ENCODE measurements at regions not wholly inside any gene's neighbourhood (a gene's known extent, or its start where the extent isn't known, plus 50 kb on each side); places are given as distances from the start of the nearest gene placed in this dataset.
A peak's percentile ranks its signal among the peaks of the same experiment; 100 is the strongest.
"Not testable (repeated sequence)": the region's sequence is repeated elsewhere in the genome, so short reads cannot be mapped to it uniquely, and the experiment has no call there.

- Histone ChIP-seq H3K36me3 (ENCODE audit: control insufficient read depth, insufficient read depth, low read length) (no peaks in the 10 kb centered on the region), H3K27ac (ENCODE audit: low read length) (no peak overlapping the region), H3K4me1 (ENCODE audit: control insufficient read depth, insufficient read depth, low read length) (no peaks in the 10 kb centered on the region), H3K9me3 (replicated peaks; ENCODE audit: control insufficient read depth, low read depth, low read length) (no peaks in the 10 kb centered on the region), H3K4me3 (ENCODE audit: low read length) (no peak overlapping the region), H3K27me3 (ENCODE audit: control insufficient read depth, insufficient read depth, low read length) (peaks cover 9% of the 10 kb centered on the region)
- no peak for DNase-seq
Observed at GRCh38 chrX:98289726-98290125, 1406.0 kb downstream of the RPA4 start.

GRCh38 chrX:98294310-98294709 lies 1410.6 kb downstream of the RPA4 start:
- no peak overlapping the region for H3K27ac ChIP-seq (ENCODE audit: low read length)
- H3K27me3 ChIP-seq (ENCODE audit: control insufficient read depth, insufficient read depth, low read length): peaks cover 10% of the 10 kb centered on the region
- no peaks in the 10 kb centered on the region for H3K36me3 ChIP-seq (ENCODE audit: control insufficient read depth, insufficient read depth, low read length)
- DNase-seq: no peak
- H3K4me3 ChIP-seq (ENCODE audit: low read length): no peak overlapping the region
- no peaks in the 10 kb centered on the region for H3K9me3 ChIP-seq (replicated peaks; ENCODE audit: control insufficient read depth, low read depth, low read length)
- H3K4me1 ChIP-seq (ENCODE audit: control insufficient read depth, insufficient read depth, low read length): no peaks in the 10 kb centered on the region

GRCh38 chrX:98296129-98296528 lies 1412.4 kb downstream of the RPA4 start:
- no peak overlapping the region for H3K27ac ChIP-seq (ENCODE audit: low read length)
- DNase-seq: no peak

GRCh38 chrX:98299785-98300184 lies 1416.1 kb downstream of the RPA4 start:
- Histone ChIP-seq H3K4me3 (ENCODE audit: low read length) (no peak overlapping the region), H3K4me1 (ENCODE audit: control insufficient read depth, insufficient read depth, low read length) (no peaks in the 10 kb centered on the region), H3K36me3 (ENCODE audit: control insufficient read depth, insufficient read depth, low read length) (no peaks in the 10 kb centered on the region), H3K27me3 (ENCODE audit: control insufficient read depth, insufficient read depth, low read length) (peaks cover under 1% of the 10 kb centered on the region), H3K27ac (ENCODE audit: low read length) (no peak overlapping the region), H3K9me3 (replicated peaks; ENCODE audit: control insufficient read depth, low read depth, low read length) (no peaks in the 10 kb centered on the region)
- no peak for DNase-seq

More at GRCh38 chrX:98296129-98296528, 1412.4 kb downstream of the RPA4 start:
- Histone ChIP-seq H3K36me3 (ENCODE audit: control insufficient read depth, insufficient read depth, low read length) (no peaks in the 10 kb centered on the region), H3K27me3 (ENCODE audit: control insufficient read depth, insufficient read depth, low read length) (peaks cover 10% of the 10 kb centered on the region), H3K9me3 (replicated peaks; ENCODE audit: control insufficient read depth, low read depth, low read length) (no peaks in the 10 kb centered on the region), H3K4me1 (ENCODE audit: control insufficient read depth, insufficient read depth, low read length) (no peaks in the 10 kb centered on the region), H3K4me3 (ENCODE audit: low read length) (no peak overlapping the region)
- WGBS (ENCODE audit: insufficient coverage): no CpG with 5 or more reads among the region's 2 CpGs

GRCh38 chrX:98300536-98300935 lies 1416.8 kb downstream of the RPA4 start:
- H3K27ac ChIP-seq (ENCODE audit: low read length); H3K27me3 ChIP-seq (ENCODE audit: control insufficient read depth, insufficient read depth, low read length); H3K4me3 ChIP-seq (ENCODE audit: low read length); H3K4me1 ChIP-seq (ENCODE audit: control insufficient read depth, insufficient read depth, low read length); H3K36me3 ChIP-seq (ENCODE audit: control insufficient read depth, insufficient read depth, low read length); DNase-seq; H3K9me3 ChIP-seq (replicated peaks; ENCODE audit: control insufficient read depth, low read depth, low read length): not testable (repeated sequence)
- 89% methylated on average over 8 of the region's 13 CpGs for WGBS (ENCODE audit: insufficient coverage)

- H3K27ac ChIP-seq (ENCODE audit: low read length): no peak overlapping the region
- no peaks in the 10 kb centered on the region for H3K4me1 ChIP-seq (ENCODE audit: control insufficient read depth, insufficient read depth, low read length)
- DNase-seq: no peak
- H3K27me3 ChIP-seq (ENCODE audit: control insufficient read depth, insufficient read depth, low read length): no peaks in the 10 kb centered on the region
- H3K9me3 ChIP-seq (replicated peaks; ENCODE audit: control insufficient read depth, low read depth, low read length): no peaks in the 10 kb centered on the region
- H3K4me3 ChIP-seq (ENCODE audit: low read length): no peak overlapping the region
- H3K36me3 ChIP-seq (ENCODE audit: control insufficient read depth, insufficient read depth, low read length): no peaks in the 10 kb centered on the region
- no CpG with 5 or more reads among the region's 2 CpGs for WGBS (ENCODE audit: insufficient coverage)
Observed at GRCh38 chrX:98331407-98331806, 1447.7 kb downstream of the RPA4 start.

GRCh38 chrX:98338544-98338943 lies 1454.8 kb downstream of the RPA4 start:
- H3K36me3 ChIP-seq (ENCODE audit: control insufficient read depth, insufficient read depth, low read length): no peaks in the 10 kb centered on the region
- DNase-seq: no peak
- H3K4me3 ChIP-seq (ENCODE audit: low read length): no peak overlapping the region
- H3K9me3 ChIP-seq (replicated peaks; ENCODE audit: control insufficient read depth, low read depth, low read length): peaks cover 4% of the 10 kb centered on the region
- WGBS (ENCODE audit: insufficient coverage): 60% methylated on average over 1 of the region's 2 CpGs
- no peaks in the 10 kb centered on the region for H3K27me3 ChIP-seq (ENCODE audit: control insufficient read depth, insufficient read depth, low read length)
- H3K27ac ChIP-seq (ENCODE audit: low read length): no peak overlapping the region
- no peaks in the 10 kb centered on the region for H3K4me1 ChIP-seq (ENCODE audit: control insufficient read depth, insufficient read depth, low read length)

- no peaks in the 10 kb centered on the region for H3K27me3 ChIP-seq (ENCODE audit: control insufficient read depth, insufficient read depth, low read length)
- no peaks in the 10 kb centered on the region for H3K36me3 ChIP-seq (ENCODE audit: control insufficient read depth, insufficient read depth, low read length)
- DNase-seq: no peak
- peaks cover 2% of the 10 kb centered on the region for H3K9me3 ChIP-seq (replicated peaks; ENCODE audit: control insufficient read depth, low read depth, low read length)
- no peak overlapping the region for H3K4me3 ChIP-seq (ENCODE audit: low read length)
- no peak overlapping the region for H3K27ac ChIP-seq (ENCODE audit: low read length)
- H3K4me1 ChIP-seq (ENCODE audit: control insufficient read depth, insufficient read depth, low read length): no peaks in the 10 kb centered on the region
Observed at GRCh38 chrX:98350940-98351339, 1467.2 kb downstream of the RPA4 start.

GRCh38 chrX:98357146-98357545 lies 1473.4 kb downstream of the RPA4 start:
- no peaks in the 10 kb centered on the region for H3K4me1 ChIP-seq (ENCODE audit: control insufficient read depth, insufficient read depth, low read length)
- no peaks in the 10 kb centered on the region for H3K36me3 ChIP-seq (ENCODE audit: control insufficient read depth, insufficient read depth, low read length)
- no peak overlapping the region for H3K4me3 ChIP-seq (ENCODE audit: low read length)
- DNase-seq: peak; percentile 2
- H3K27ac ChIP-seq (ENCODE audit: low read length): no peak overlapping the region
- peaks cover 4% of the 10 kb centered on the region for H3K9me3 ChIP-seq (replicated peaks; ENCODE audit: control insufficient read depth, low read depth, low read length)
- H3K27me3 ChIP-seq (ENCODE audit: control insufficient read depth, insufficient read depth, low read length): no peaks in the 10 kb centered on the region

- Histone ChIP-seq H3K9me3 (replicated peaks; ENCODE audit: control insufficient read depth, low read depth, low read length) (peaks cover 2% of the 10 kb centered on the region), H3K27me3 (ENCODE audit: control insufficient read depth, insufficient read depth, low read length) (peaks cover 2% of the 10 kb centered on the region), H3K27ac (ENCODE audit: low read length) (no peak overlapping the region), H3K36me3 (ENCODE audit: control insufficient read depth, insufficient read depth, low read length) (no peaks in the 10 kb centered on the region), H3K4me1 (ENCODE audit: control insufficient read depth, insufficient read depth, low read length) (no peaks in the 10 kb centered on the region), H3K4me3 (ENCODE audit: low read length) (no peak overlapping the region)
- DNase-seq: no peak
Observed at GRCh38 chrX:98362630-98363029, 1478.9 kb downstream of the RPA4 start.

GRCh38 chrX:98371994-98372393 lies 1488.3 kb downstream of the RPA4 start:
- H3K4me1 ChIP-seq (ENCODE audit: control insufficient read depth, insufficient read depth, low read length): no peaks in the 10 kb centered on the region
- H3K9me3 ChIP-seq (replicated peaks; ENCODE audit: control insufficient read depth, low read depth, low read length): peaks cover 8% of the 10 kb centered on the region
- no peaks in the 10 kb centered on the region for H3K36me3 ChIP-seq (ENCODE audit: control insufficient read depth, insufficient read depth, low read length)
- H3K27ac ChIP-seq (ENCODE audit: low read length): no peak overlapping the region
- 67% methylated on average over 1 of the region's 2 CpGs for WGBS (ENCODE audit: insufficient coverage)
- no peak for DNase-seq
- peaks cover 4% of the 10 kb centered on the region for H3K27me3 ChIP-seq (ENCODE audit: control insufficient read depth, insufficient read depth, low read length)
- no peak overlapping the region for H3K4me3 ChIP-seq (ENCODE audit: low read length)

All from muscle of leg (tissue), 3 donors.